ENCODE measurements at regions not wholly inside any gene's neighbourhood (a gene's known extent, or its start where the extent isn't known, plus 50 kb on each side); places are given as distances from the start of the nearest gene placed in this dataset.

DNA sequence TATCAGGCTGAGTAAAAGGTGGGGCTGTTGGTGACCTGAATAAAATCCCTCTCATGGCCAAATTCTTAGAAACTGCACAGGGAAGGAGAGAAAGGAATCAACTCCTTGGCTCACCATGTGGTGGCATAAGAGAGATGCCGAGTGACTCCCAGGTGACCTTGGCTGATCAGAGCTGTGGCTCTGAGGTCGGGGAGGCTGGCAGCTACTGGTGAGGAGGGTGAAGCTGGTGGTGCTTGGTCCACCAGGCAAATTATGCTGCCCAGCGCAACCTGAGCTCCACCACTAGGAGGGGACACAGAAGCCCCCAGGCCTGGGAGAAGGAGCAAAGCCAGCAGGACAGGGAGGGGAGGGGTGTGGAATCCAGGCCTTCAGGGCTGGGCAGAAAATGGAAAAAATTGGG, 111.2 kb upstream of the IL12B start:
- DNase-seq (no peak), ATAC-seq (peak in 1 of 4 donors; percentile 49)
- Histone ChIP-seq H3K9me3 (no peaks in the 10 kb centered on the region), H3K4me1 (no peaks in the 10 kb centered on the region), H3K4me3 (no peak overlapping the region), H3K27me3 (ENCODE audit: insufficient read depth in 3 of 3, low read length in 2 of 3) (no peaks in the 10 kb centered on the region), H3K36me3 (ENCODE audit: insufficient read depth in 1 of 2, low read depth in 1 of 2) (no peaks in the 10 kb centered on the region), H3K27ac (no peak overlapping the region)
- TF ChIP-seq, protein P1, sequence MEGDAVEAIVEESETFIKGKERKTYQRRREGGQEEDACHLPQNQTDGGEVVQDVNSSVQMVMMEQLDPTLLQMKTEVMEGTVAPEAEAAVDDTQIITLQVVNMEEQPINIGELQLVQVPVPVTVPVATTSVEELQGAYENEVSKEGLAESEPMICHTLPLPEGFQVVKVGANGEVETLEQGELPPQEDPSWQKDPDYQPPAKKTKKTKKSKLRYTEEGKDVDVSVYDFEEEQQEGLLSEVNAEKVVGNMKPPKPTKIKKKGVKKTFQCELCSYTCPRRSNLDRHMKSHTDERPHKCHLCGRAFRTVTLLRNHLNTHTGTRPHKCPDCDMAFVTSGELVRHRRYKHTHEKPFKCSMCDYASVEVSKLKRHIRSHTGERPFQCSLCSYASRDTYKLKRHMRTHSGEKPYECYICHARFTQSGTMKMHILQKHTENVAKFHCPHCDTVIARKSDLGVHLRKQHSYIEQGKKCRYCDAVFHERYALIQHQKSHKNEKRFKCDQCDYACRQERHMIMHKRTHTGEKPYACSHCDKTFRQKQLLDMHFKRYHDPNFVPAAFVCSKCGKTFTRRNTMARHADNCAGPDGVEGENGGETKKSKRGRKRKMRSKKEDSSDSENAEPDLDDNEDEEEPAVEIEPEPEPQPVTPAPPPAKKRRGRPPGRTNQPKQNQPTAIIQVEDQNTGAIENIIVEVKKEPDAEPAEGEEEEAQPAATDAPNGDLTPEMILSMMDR (IDR thresholded peaks at IDR 0.05), result no peak
- intact Hi-C loops (cut with DNase I), result loop anchor here (5.0 to 10.0 kb wide), 3 partner anchors 473 to 546 kb away; partner anchors contain the start of gene ADRA1B (in 2 of the 2)
- 53 to 63% (median 57%) methylated on average over 3 of the region's 3 CpGs for WGBS, 3 donors

DNA sequence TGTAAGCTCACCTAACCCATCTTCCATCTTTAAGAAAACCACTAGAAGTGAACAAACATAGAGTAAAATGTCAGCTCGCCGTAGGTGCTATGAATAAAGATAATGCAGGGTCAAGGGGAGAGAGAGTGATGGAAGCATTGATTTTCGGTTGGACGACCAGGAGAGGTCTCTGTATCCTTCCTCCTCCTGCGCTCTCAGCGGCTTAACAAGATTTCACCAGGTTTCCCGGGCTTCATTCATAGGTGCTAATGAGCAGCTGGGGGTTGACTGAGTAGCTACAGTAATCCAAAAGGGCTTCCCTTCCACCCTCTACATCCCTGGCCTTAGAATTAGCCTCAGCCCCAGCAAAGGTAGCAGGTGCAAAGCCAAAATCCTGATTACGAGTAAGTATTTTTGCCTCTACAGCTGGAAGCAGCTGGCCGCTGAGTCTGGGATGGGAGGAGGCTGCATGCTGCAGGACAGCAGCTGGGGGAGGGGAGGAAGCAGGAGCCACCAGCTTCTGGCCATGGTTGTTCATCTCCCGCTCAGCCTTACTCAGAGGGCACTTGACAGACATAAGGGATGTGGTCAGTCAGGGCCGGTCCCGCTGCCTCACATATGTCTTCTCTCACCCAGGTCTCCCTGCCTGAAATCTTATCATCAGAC, 112.0 kb upstream of the IL12B start:
- TF ChIP-seq, protein P1 (IDR thresholded peaks at IDR 0.05), result no peak
- intact Hi-C loops (cut with DNase I), result loop anchor here (5.0 to 10.0 kb wide), 3 partner anchors 472 to 545 kb away; partner anchors contain the start of gene ADRA1B (in 2 of the 2)
- H3K27ac ChIP-seq, result no peak overlapping the region

DNA sequence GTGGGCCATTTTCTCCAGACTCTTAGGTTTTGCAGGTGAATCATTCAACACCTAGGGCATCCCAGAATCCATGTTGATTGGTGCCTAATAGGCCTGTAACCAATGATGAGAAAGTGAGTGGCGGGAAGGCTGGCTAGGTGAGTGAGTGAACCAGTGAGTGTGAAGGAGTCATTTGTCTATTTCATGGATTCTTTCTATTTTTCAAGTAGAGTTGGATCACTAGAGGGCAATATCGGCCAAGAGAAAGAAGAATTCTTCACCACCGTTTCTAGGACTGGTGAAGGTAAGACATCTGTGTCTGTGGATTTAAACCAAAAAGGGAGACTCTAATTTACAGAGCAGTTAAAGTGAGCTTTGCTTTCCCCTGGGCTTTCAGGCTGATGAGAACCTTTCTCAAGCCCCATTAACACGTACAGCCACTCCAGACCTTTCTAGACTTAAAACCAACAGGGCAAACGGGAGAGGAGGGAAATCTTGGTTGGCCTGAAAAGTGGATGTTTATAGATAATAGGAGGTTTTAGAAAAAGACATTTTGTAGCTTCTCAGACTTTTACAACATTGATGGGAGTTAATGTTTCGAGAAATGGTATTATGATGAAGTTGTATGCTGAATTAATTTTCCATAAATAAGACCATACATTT, 114.3 kb upstream of the IL12B start:
- intact Hi-C loops (cut with DNase I), result loop anchor here (2.0 to 10.0 kb wide), 4 partner anchors 470 to 543 kb away; partner anchors contain the start of gene ADRA1B (in 2 of the 2)
- Histone ChIP-seq H3K36me3 (ENCODE audit: insufficient read depth in 1 of 2, low read depth in 1 of 2) (no peaks in the 10 kb centered on the region), H3K27me3 (ENCODE audit: insufficient read depth in 3 of 3, low read length in 2 of 3) (no peaks in the 10 kb centered on the region), H3K4me1 (no peaks in the 10 kb centered on the region), H3K4me3 (no peak overlapping the region), H3K27ac (no peak overlapping the region), H3K9me3 (no peaks in the 10 kb centered on the region)
- TF ChIP-seq, protein P1 (IDR thresholded peaks at IDR 0.05), result no peak
- 55 to 70% (median 65%) methylated on average over 6 of the region's 6 CpGs for WGBS, 3 donors
- no peak for ATAC-seq
- DNase-seq, result no peak

More for the DNA sequence above, 112.0 kb upstream of the IL12B start:
- no peaks in the 10 kb centered on the region for H3K27me3 ChIP-seq (ENCODE audit: insufficient read depth in 3 of 3, low read length in 2 of 3)
- no peaks in the 10 kb centered on the region for H3K36me3 ChIP-seq (ENCODE audit: insufficient read depth in 1 of 2, low read depth in 1 of 2)
- H3K4me3 ChIP-seq, result no peak overlapping the region
- WGBS, 3 donors, result 25 to 31% (median 26%) methylated on average over 12 of the region's 12 CpGs
- no peak for DNase-seq
- no peaks in the 10 kb centered on the region for H3K4me1 ChIP-seq
- H3K9me3 ChIP-seq, result no peaks in the 10 kb centered on the region
- ATAC-seq, result no peak

DNA sequence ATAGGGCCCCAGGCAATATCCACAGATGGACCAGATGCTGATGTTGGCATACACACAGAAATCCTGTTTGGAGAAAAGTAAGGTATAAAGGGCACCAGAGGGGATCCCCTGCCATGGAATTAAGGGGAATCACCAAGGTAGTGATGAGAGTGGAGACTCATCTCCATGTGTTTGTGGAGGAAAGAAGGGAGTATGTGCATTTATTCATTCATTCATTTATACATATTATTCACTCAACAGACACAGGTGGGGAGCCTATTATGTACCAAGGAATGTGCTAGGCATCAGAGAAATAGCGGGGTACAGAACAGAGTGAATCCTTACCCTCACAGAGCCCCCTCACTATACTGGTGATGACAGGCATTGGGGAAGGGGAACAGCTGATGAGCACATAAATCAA, 116.8 kb upstream of the IL12B start:
- Histone ChIP-seq H3K27me3 (ENCODE audit: insufficient read depth in 3 of 3, low read length in 2 of 3) (no peaks in the 10 kb centered on the region), H3K4me3 (no peak overlapping the region), H3K36me3 (ENCODE audit: insufficient read depth in 1 of 2, low read depth in 1 of 2) (no peaks in the 10 kb centered on the region), H3K9me3 (no peaks in the 10 kb centered on the region), H3K4me1 (no peaks in the 10 kb centered on the region), H3K27ac (no peak overlapping the region)
- intact Hi-C loops (cut with DNase I), result loop anchor here in 1 of 2 donors (10.0 kb wide), 1 partner anchor 468 kb away; the partner anchor contains the start of gene ADRA1B
- TF ChIP-seq, protein P1 (IDR thresholded peaks at IDR 0.05), result no peak
- no peak for ATAC-seq
- 91 to 100% (median 92%) methylated on average over 1 of the region's 1 CpG for WGBS, 3 donors
- DNase-seq, result no peak
